GM21381 (cell line): ENCODE measurements at regions not wholly inside any gene's neighbourhood (a gene's known extent, or its start where the extent isn't known, plus 50 kb on each side); places are given as distances from the start of the nearest gene placed in this dataset.

Experiments used
- ATAC-seq: cut with Tn5 transposase; IDR thresholded peaks from one replicate; pipeline ENCODE4 v1.9.1; 2021; ENCODE audit warnings: mild to moderate bottlenecking, moderate library complexity; ENCODE audit not compliant: unreplicated experiment

DNA sequence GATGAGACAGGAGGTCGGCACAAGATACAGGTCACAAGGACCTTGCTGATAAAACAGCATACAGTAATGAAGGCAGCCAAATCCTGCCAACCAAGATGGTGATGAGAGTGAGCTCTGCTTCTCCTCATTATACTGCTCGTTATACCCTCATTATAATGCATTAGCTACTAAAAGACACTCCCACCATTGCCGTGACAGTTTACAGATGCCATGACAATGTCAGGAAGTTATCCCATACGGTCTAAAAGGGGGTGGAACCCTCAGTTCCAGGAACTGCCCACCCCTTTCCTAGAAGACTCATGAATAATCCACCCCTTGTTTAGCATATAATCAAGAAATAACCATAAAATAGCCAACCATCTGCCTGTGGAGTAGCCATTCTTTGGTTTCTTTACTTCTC, 224.2 kb downstream of the RBM43 start:
- ATAC-seq = no peak

DNA sequence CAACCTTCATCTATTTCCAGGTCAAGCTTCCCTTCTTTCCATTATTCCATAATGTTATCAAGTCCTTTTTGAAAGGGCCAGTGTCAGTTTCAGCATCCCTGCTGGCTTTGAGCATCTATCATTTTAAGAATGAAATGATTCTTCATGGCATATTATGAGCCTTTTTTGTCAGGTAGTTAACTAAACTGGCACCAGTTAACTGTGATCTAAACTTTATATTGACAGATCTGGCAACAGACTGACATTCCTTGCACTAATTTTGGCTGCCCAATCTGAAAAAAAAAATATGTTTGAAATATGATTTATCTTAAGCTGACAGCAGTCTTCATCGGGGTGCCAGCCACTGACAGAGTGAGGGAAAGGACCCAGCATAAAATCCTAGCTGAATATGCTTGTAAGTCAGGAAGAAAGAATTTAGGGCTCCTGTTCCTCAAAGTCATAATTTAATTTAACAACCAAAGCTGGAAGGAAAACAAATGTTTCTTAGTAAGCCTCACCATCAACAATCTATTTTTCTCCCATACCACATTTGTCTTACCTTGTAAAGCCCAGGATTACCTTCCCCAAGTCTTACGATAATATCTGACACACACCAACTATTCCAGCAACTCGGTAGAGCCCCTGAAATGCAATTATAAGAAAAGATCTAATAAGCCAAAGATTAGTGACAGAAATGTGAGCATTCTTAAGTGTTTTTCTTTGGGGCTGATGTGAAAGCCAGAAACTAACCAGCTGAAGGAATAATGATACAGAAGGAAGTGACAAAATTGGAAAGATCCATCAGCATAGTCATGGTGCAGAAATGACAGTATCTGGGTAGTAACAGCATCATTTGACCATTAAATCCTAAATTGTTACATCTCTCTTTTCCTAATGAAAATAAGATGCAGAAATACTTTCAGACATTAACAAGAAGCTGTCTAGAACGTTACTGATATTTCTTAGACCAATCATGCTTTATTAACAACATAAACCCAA, 228.1 kb downstream of the RBM43 start:
- no peak for ATAC-seq

DNA sequence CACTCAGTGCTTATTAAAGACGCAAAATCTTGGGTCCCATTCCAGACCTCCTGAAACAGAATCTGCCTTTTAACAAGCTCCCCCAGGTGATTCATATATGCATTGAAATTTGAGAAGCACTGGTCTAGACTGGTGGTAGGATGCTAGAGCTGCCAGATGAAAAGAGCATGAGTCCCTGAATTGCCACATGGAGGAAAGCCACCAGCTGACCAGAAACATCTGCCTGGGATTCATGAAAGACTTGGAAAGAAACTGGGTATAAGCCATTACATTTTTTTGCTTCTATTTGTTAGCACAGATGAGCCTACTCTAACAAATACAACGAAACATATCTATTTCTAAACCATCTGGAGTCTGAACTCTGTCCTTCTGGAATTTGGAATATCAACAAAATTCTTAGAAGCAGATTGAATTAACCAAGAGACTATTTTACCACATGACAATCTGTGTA, 228.9 kb downstream of the RBM43 start:
- no peak for ATAC-seq

DNA sequence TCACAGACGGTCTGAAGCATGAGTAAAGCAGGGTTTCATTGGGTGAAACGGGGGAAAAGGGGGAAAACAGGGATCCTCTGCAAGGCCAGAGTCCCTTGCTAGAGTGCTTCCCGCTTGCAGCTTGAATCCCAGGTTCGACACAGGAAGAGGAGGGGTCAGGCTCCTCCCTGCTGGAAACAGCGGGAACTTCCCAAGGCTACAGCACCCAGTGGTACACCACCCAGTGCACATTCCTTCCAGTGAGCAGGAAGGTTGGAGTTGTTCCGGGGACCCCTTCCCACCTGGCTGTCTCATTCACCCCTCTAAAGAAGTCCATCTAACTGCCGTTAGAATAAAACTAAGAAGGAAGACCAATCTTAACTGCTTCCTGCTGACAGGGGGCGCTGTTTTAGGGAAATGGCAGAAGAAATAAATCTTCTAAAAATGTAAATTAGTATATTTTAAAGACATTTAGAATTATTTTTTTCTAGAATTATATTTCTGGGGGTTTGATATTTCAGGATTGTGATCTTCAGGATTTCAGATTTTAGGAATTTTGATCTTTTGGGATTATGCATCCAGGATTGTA, 230.9 kb downstream of the RBM43 start:
- no peak for ATAC-seq

- no peak for ATAC-seq
These were observed 232.1 kb downstream of the RBM43 start for GRCh38 chr2:151029406-151030157.

DNA sequence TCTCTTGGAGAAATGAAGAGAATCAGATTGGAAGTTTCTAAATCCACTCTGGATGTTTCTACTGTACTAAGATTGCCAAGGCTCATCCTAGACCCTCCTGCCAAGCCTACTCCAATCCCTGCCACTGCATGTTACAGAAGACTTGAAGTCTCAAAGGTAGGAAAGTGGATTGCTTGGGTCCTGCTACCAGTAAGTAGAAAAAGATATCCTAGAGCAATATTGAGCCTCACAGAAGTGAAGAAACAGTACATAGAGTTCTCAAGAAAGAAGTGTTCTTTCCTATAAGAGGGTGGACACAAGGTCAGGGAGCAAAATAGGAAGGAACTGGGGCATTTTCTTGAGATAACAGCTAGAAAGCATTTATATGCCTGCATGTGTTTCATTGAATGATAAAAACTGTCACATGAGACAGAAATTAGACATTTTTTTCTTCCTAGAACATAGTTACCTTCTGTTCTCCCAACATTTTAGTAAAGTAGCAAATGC, 232.9 kb downstream of the RBM43 start:
- ATAC-seq = no peak

DNA sequence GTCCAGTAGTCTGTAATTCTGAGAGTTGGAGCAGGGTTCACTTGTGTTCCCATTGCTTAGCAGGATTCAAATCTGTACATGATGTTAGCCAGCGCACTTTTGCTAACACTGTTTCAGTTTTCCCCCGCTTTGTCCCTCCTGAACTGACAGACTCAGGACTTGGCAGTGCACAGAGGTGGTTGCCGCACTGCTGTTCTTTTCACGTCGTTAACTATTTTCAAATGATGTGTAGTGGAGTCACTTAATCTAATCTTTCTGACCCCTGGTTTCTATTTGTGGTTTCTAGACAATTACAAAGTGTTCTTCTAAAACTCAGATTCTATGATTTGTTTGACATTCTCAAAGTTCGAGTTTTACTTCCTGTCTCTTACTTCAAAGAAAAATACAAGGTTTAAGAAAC, 234.5 kb downstream of the RBM43 start:
- ATAC-seq = no peak

- no peak for ATAC-seq
These were observed 235.8 kb downstream of the RBM43 start for GRCh38 chr2:151025816-151026215.

GRCh38 chr2:151024696-151025251, 236.9 kb downstream of the RBM43 start:
- no peak for ATAC-seq

DNA sequence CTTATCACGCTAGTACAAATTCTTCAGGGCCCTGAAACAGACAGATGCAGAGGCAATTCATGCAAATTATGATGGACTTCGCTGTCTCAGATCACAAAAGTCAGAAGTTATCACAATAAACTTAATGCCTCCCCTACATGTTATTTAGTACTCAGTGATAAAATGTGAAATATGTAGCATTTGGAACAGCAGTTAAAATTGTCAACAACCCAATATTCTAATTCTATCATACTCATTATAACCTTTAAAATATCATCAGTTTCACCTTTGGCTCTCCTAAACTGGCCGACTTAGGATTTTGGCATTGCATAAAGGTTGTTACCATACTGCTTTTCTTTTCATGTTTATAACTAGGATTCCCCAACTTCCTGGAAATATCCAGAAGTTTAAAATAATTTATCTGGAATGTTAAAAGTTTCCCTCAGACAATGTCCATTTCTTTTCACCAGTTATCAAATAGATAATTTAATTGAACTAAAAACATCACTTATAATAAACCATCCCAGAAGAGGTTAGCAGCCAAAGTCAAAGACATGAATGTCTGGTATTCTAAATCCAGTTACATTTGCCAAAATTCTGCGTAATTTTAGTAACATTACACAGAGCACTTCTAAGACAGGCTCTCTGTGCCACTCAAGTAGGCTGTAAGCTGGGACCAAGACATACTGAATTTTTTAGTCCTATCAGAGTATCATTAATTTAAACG, 239.8 kb downstream of the RBM43 start:
- no peak for ATAC-seq

- peak; percentile 71 for ATAC-seq
These were observed 241.3 kb downstream of the RBM43 start for GRCh38 chr2:151020411-151020810.

DNA sequence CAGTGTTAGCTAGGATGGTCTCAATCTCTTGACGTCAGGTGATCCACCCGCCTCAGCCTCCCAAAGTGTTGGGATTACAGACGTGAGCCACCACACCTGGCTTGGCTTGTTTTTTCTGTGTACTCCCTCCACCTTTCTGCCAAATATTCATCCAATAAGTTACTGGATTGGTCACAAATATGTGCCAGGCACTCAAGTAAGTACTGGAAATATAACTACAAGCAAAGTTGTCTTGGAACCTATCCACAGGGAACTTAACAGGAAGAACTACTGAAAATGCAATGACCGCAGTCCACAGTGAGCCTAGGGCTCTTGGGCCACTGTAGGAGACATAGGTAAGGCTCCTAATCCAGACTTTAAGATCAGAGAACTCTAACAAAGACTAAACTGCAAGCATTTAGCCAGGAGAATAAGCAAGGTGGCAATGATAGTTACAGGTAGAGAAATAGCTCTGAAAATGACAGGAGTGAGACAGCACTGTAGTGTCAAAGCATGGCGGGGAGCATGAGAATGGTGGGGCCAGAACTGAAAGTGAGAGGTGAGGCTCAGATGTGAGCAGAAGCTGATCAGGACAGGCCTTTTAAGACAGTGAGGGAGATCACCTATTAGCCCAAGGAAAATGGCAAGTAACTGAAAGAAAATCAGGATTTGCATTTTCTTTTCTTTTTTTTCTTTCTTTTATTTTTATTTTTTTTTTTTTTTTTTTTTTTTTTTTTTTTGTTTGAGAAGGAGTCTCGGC, 252.1 kb downstream of the RBM43 start:
- no peak for ATAC-seq

DNA sequence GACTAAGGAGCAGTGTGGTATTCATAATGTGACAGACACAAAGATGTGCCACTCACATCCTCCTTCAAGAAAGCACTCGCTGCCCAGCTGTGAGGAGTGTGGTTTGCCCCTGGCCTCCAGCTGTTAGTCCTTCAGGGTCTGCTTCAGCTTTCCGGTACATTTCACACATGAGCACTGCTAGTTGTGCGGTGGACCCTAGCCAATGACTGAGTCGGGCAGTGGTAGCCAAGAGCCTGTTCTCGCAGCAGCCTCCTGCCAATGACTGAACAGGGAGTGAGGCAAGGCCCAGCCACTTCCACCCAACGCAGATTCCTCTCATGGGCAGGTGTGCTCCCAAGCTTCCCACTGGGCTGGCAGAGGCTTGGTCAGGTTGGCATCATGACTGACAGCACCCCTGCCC, 254.3 kb downstream of the RBM43 start:
- no peak for ATAC-seq

- ATAC-seq = no peak
These were observed 258.6 kb downstream of the RBM43 start for GRCh38 chr2:151002959-151003600.

- ATAC-seq = no peak
These were observed 263.8 kb downstream of the RBM43 start for GRCh38 chr2:150997702-150998440.

GRCh38 chr2:150997066-150997465, 264.6 kb downstream of the RBM43 start:
- no peak for ATAC-seq

GRCh38 chr2:150994076-150994475, 267.6 kb downstream of the RBM43 start:
- no peak for ATAC-seq

- ATAC-seq = no peak
These were observed 271.7 kb downstream of the RBM43 start for GRCh38 chr2:150989969-150990368.

DNA sequence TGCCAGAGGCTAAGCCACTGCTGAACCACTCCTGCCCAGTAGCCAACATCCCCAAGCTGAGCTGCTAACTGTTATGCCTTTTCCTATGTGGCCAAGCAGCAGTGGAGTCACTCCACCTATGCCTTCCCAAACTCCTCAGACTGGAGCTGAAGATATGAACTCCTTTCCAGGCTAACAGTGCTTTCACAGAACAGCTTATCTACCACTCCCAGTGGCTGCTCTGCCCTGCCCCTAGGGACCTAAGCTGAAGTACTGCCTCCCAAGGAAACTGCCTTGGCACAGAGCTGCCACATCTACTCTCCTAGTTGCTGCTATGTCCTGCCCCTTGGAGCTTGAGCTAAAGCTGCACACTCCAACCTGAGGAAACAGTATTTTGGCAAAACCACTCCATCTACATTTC, 275.9 kb downstream of the RBM43 start:
- ATAC-seq = no peak
